Fibroblast of lung (primary cell): ENCODE measurements at regions not wholly inside any gene's neighbourhood (a gene's known extent, or its start where the extent isn't known, plus 50 kb on each side); places are given as distances from the start of the nearest gene placed in this dataset.

Source experiments
- EZH2 ChIP-seq: IDR thresholded peaks from 2 replicates; pipeline ENCODE4 v1.5.1; 2012; ENCODE audit warnings: low read length, control low read depth, mild to moderate bottlenecking; ENCODE audit errors: missing control alignments
- TF ChIP-seq, protein P1 (sequence below), 2 donors: IDR thresholded peaks in 1 of 2; conservative IDR thresholded peaks in 1 of 2; 1 replicate in 1 of 2; 2 replicates in 1 of 2; pipeline ENCODE4 v1.5.1; 2011 to 2012; ENCODE audit warnings: low read length in 2 of 2, control low read depth in 1 of 2, inconsistent platforms in 1 of 2, low read depth in 1 of 2, mild to moderate bottlenecking in 1 of 2

DNA sequence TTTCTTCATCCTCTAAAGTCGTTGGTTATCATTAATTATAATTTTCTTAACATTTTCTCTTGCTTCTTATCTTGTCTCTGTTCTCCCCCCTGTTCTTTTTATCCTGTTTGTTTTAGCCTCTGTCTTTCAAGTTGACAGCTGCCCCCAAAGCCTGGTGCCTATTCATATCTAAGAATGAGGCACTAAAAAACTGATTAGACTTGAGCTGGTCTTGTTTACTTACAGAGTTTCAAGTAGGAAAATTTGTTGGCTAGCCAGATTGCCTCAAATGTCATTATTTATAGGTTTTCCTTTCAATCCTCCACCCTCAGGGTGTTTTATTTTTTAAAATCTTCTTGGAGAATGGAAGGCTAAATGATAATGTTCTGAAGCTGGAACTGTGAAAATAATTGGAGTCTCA lies 236.0 kb downstream of the UTP18 start:
- TF ChIP-seq, protein P1, sequence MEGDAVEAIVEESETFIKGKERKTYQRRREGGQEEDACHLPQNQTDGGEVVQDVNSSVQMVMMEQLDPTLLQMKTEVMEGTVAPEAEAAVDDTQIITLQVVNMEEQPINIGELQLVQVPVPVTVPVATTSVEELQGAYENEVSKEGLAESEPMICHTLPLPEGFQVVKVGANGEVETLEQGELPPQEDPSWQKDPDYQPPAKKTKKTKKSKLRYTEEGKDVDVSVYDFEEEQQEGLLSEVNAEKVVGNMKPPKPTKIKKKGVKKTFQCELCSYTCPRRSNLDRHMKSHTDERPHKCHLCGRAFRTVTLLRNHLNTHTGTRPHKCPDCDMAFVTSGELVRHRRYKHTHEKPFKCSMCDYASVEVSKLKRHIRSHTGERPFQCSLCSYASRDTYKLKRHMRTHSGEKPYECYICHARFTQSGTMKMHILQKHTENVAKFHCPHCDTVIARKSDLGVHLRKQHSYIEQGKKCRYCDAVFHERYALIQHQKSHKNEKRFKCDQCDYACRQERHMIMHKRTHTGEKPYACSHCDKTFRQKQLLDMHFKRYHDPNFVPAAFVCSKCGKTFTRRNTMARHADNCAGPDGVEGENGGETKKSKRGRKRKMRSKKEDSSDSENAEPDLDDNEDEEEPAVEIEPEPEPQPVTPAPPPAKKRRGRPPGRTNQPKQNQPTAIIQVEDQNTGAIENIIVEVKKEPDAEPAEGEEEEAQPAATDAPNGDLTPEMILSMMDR (conservative IDR thresholded peaks at IDR 0.05 in 1 of 2, IDR thresholded peaks at IDR 0.05 in 1 of 2; ENCODE audit: low read depth in 1 of 2, low read length in 2 of 2) = no peak
- TF ChIP-seq EZH2 = no peak
